A673 (cell line): ENCODE measurements at regions not wholly inside any gene's neighbourhood (a gene's known extent, or its start where the extent isn't known, plus 50 kb on each side); places are given as distances from the start of the nearest gene placed in this dataset.

Experiments
- BruUV-seq: library from RNA; stranded (reverse); fragments of 400-500 nt; replicated peaks from 2 replicates; lab custom pipeline; 2021; lab: Mats Ljungman, UMichigan
- CTCF ChIA-PET: fragments of 300-600 bp; sonication (Branson Sonifier 250); formaldehyde crosslinking; loops from one replicate; lab custom pipeline; 2022; ENCODE audit warnings: antibody characterized with exemption; lab: Charles Lee
- POLR2A ChIA-PET: fragments of 300-600 bp; sonication (Branson Sonifier 250); formaldehyde crosslinking; loops from one replicate; lab custom pipeline; 2022; ENCODE audit warnings: antibody characterized with exemption; ENCODE audit not compliant: low non-redundant PET; lab: Charles Lee
- DNase-seq: peaks from one replicate; pipeline ENCODE4 v3.0.0-alpha.2; 2015; ENCODE audit warnings: low spot score
- H3K27ac ChIP-seq: fragments of 200-600 bp; sonication (generic); 2 replicates; pipeline ENCODE4 v1.5.1; 2016; ENCODE audit warnings: mixed run types, low read depth, mild to moderate bottlenecking, mixed read lengths, antibody characterized with exemption, low read length; ENCODE audit not compliant: poor library complexity, severe bottlenecking
- H3K27me3 ChIP-seq: fragments of 200-600 bp; sonication (generic); replicated peaks from 2 replicates; pipeline ENCODE4 v1.6.1; 2017; ENCODE audit warnings: mixed run types, low read depth, mild to moderate bottlenecking, mixed read lengths, antibody characterized with exemption, low read length; ENCODE audit not compliant: insufficient read depth, poor library complexity
- H3K36me3 ChIP-seq: fragments of 200-600 bp; sonication (generic); 2 replicates; pipeline ENCODE4 v1.6.1; 2016; ENCODE audit warnings: mixed run types, mild to moderate bottlenecking, mixed read lengths, antibody characterized with exemption, low read length; ENCODE audit not compliant: insufficient read depth, poor library complexity, severe bottlenecking
- H3K4me1 ChIP-seq: fragments of 200-600 bp; sonication (generic); 2 replicates; pipeline ENCODE4 v1.6.1; 2017; ENCODE audit warnings: mixed run types, mild to moderate bottlenecking, mixed read lengths, antibody characterized with exemption, low read length; ENCODE audit not compliant: insufficient read depth, poor library complexity, severe bottlenecking
- H3K4me3 ChIP-seq: fragments of 200-600 bp; sonication (generic); 2 replicates; pipeline ENCODE4 v1.5.1; 2016; ENCODE audit warnings: low read depth, mixed run types, mild to moderate bottlenecking, mixed read lengths, low read length; ENCODE audit not compliant: poor library complexity, severe bottlenecking
- H3K9me3 ChIP-seq: fragments of 200-600 bp; sonication (generic); 2 replicates; pipeline ENCODE4 v1.6.1; 2016; ENCODE audit warnings: mixed run types, low read depth, mild to moderate bottlenecking, mixed read lengths, antibody characterized with exemption, low read length; ENCODE audit not compliant: poor library complexity, severe bottlenecking
- CTCF ChIP-seq: fragments of 300-800, 200-600 bp; sonication (generic); conservative IDR thresholded peaks from 2 replicates; pipeline ENCODE4 v1.5.1; 2017; ENCODE audit warnings: low read depth, mild to moderate bottlenecking, antibody characterized with exemption, low read length, moderate library complexity, mixed read lengths
- EZH2 ChIP-seq: fragments of 200-600 bp; sonication (generic); IDR thresholded peaks from 2 replicates; pipeline ENCODE4 v1.6.1; 2017; ENCODE audit warnings: borderline replicate concordance, low read depth, mild to moderate bottlenecking, mixed read lengths, antibody characterized with exemption, low read length; ENCODE audit not compliant: poor library complexity, severe bottlenecking
- intact Hi-C: fragments of 100-400 bp; cut with micrococcal nuclease; formaldehyde crosslinking; loops from one replicate; pipeline ENCODE4 v1.10.0; 2022; ENCODE audit not compliant: unreplicated experiment

GRCh38 chr11:130804306-130805076, 111.8 kb downstream of the SNX19 start:
- no peaks in the 10 kb centered on the region for H3K9me3 ChIP-seq
- no peak overlapping the region for H3K4me3 ChIP-seq
- BruUV-seq: no TSS peak
- CTCF ChIA-PET: no interaction called here
- no peaks in the 10 kb centered on the region for H3K27me3 ChIP-seq
- DNase-seq: no peak
- H3K36me3 ChIP-seq: no peaks in the 10 kb centered on the region
- H3K4me1 ChIP-seq: no peaks in the 10 kb centered on the region
- POLR2A ChIA-PET: interaction anchor here (0.5 to 0.6 kb wide), 2 partner anchors 146 to 735 kb away, joined by 3 to 7 read pairs; partner anchors contain the start of gene APLP2
- TF ChIP-seq EZH2: no peak
- no peak for TF ChIP-seq CTCF
- intact Hi-C loops: no loop called here
- H3K27ac ChIP-seq: no peak overlapping the region

- H3K36me3 ChIP-seq: no peaks in the 10 kb centered on the region
- intact Hi-C loops: no loop called here
- CTCF ChIA-PET: no interaction called here
- POLR2A ChIA-PET: no interaction called here
- H3K9me3 ChIP-seq: no peaks in the 10 kb centered on the region
- BruUV-seq: no TSS peak
- no peaks in the 10 kb centered on the region for H3K27me3 ChIP-seq
- TF ChIP-seq EZH2: no peak
- TF ChIP-seq CTCF: no peak
- H3K4me1 ChIP-seq: no peaks in the 10 kb centered on the region
- no peak overlapping the region for H3K27ac ChIP-seq
- DNase-seq: no peak
- H3K4me3 ChIP-seq: no peak overlapping the region
Measured at GRCh38 chr11:130806746-130807145, 109.5 kb downstream of the SNX19 start.

GRCh38 chr11:130808541-130808940, 107.7 kb downstream of the SNX19 start:
- Histone ChIP-seq H3K27ac (no peak overlapping the region), H3K36me3 (no peaks in the 10 kb centered on the region), H3K4me1 (no peaks in the 10 kb centered on the region), H3K4me3 (no peak overlapping the region), H3K27me3 (no peaks in the 10 kb centered on the region), H3K9me3 (no peaks in the 10 kb centered on the region)
- DNase-seq: no peak
- CTCF ChIA-PET: no interaction called here
- POLR2A ChIA-PET: no interaction called here
- no peak for TF ChIP-seq EZH2
- TF ChIP-seq CTCF: no peak
- intact Hi-C loops: no loop called here
- BruUV-seq: no TSS peak
